Stomach (tissue), 8 donors: ENCODE measurements at regions not wholly inside any gene's neighbourhood (a gene's known extent, or its start where the extent isn't known, plus 50 kb on each side); places are given as distances from the start of the nearest gene placed in this dataset.

Experiments
- DNase-seq, 2 donors: peaks; one replicate each; pipeline versions ENCODE4 v3.0.0 to v3.0.0-alpha.2; 2013 to 2019
- H3K27ac ChIP-seq, 5 donors: fragments of 200-600 bp in 4 of 5; sonication (generic) in 4 of 5; one replicate each; pipeline ENCODE4 v1.5.1; 2013 to 2019; ENCODE audit warnings: mild to moderate bottlenecking in 1 of 5, moderate library complexity in 1 of 5
- H3K27me3 ChIP-seq, 3 donors: fragments of 200-600 bp; sonication (generic); one replicate each; pipeline ENCODE4 v1.5.1; 2017 to 2019; ENCODE audit warnings: mixed run types in 1 of 3
- H3K36me3 ChIP-seq, 4 donors: fragments of 200-600 bp; sonication (generic); 1 replicate in 3 of 4; 2 replicates in 1 of 4; pipeline ENCODE4 v1.5.1; 2016 to 2019
- H3K4me1 ChIP-seq, 4 donors: fragments of 200-600 bp; sonication (generic); one replicate each; pipeline ENCODE4 v1.5.1; 2016 to 2019
- H3K4me3 ChIP-seq, 4 donors: fragments of 200-600 bp; sonication (generic) in 3 of 4; one replicate each; pipeline ENCODE4 v1.5.1; 2016 to 2019; ENCODE audit warnings: mild to moderate bottlenecking in 1 of 4
- H3K9me3 ChIP-seq, 4 donors: fragments of 200-600 bp; sonication (generic); one replicate each; pipeline ENCODE4 v1.5.1; 2016 to 2019
- EP300 ChIP-seq: sonication (generic); formaldehyde crosslinking; IDR thresholded peaks from one replicate; pipeline ENCODE4 v1.6.1; 2017; ENCODE audit warnings: antibody characterized with exemption
- POLR2A ChIP-seq, 4 donors: fragments of 450-650 bp; IDR thresholded peaks; one replicate each; pipeline ENCODE4 v1.6.1; 2016; ENCODE audit warnings: antibody characterized with exemption in 4 of 4, control low read depth in 2 of 4, mild to moderate bottlenecking in 1 of 4, moderate library complexity in 1 of 4
- POLR2AphosphoS5 ChIP-seq, 3 donors: sonication (generic); formaldehyde crosslinking; IDR thresholded peaks; one replicate each; pipeline ENCODE4 v1.6.1; 2016; ENCODE audit warnings: antibody characterized with exemption in 3 of 3
- WGBS, 5 donors: extraction: QIAGEN DNeasy Blood & Tissue Kit in 3 of 5; methylation state at CpG; one replicate each; pipeline versions ENCODE4 v1.1.5 to v1.1.7; 2013 to 2018; 5-methylcytosine and 5-hydroxymethylcytosine counted together
- intact Hi-C: fragments of 100-400 bp; cut with DNase I; formaldehyde crosslinking; loops from one replicate; pipeline ENCODE4 v1.15.1; 2023; ENCODE audit warnings: low total_unique reads
- TF ChIP-seq, protein P1 (sequence below), 7 experiments: fragments of 450-650 bp in 4 of 7; fragments of 200-600 bp in 3 of 7; sonication (generic) in 3 of 7; IDR thresholded peaks; one replicate each; pipeline ENCODE4 v1.5.1; 2016 to 2019; ENCODE audit warnings: antibody characterized with exemption in 7 of 7, control low read depth in 2 of 7, mild to moderate bottlenecking in 1 of 7
- donor health status: healthy with polysubstance abuse.
- donor health status: Bipolar disorder and iron deficiency.
- donor health status: healthy.

GRCh38 chr2:142307086-142307485, 176.3 kb upstream of the LRP1B start:
- no peak overlapping the region for H3K27ac ChIP-seq
- DNase-seq: no peak
- H3K27me3 ChIP-seq: no peaks in the 10 kb centered on the region
- no peaks in the 10 kb centered on the region for H3K4me1 ChIP-seq
- intact Hi-C loops: no loop called here
- H3K36me3 ChIP-seq: no peaks in the 10 kb centered on the region
- H3K9me3 ChIP-seq: peaks cover 0 to 25% (median 13%) of the 10 kb centered on the region in 4 donors
- WGBS, 5 donors: 91 to 97% (median 93%) methylated on average over 1 of the region's 1 CpG
- TF ChIP-seq, protein P1, sequence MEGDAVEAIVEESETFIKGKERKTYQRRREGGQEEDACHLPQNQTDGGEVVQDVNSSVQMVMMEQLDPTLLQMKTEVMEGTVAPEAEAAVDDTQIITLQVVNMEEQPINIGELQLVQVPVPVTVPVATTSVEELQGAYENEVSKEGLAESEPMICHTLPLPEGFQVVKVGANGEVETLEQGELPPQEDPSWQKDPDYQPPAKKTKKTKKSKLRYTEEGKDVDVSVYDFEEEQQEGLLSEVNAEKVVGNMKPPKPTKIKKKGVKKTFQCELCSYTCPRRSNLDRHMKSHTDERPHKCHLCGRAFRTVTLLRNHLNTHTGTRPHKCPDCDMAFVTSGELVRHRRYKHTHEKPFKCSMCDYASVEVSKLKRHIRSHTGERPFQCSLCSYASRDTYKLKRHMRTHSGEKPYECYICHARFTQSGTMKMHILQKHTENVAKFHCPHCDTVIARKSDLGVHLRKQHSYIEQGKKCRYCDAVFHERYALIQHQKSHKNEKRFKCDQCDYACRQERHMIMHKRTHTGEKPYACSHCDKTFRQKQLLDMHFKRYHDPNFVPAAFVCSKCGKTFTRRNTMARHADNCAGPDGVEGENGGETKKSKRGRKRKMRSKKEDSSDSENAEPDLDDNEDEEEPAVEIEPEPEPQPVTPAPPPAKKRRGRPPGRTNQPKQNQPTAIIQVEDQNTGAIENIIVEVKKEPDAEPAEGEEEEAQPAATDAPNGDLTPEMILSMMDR (IDR thresholded peaks at IDR 0.05): no peak
- no peak for TF ChIP-seq POLR2AphosphoS5 (IDR thresholded peaks at IDR 0.05)
- no peak overlapping the region for H3K4me3 ChIP-seq

DNA sequence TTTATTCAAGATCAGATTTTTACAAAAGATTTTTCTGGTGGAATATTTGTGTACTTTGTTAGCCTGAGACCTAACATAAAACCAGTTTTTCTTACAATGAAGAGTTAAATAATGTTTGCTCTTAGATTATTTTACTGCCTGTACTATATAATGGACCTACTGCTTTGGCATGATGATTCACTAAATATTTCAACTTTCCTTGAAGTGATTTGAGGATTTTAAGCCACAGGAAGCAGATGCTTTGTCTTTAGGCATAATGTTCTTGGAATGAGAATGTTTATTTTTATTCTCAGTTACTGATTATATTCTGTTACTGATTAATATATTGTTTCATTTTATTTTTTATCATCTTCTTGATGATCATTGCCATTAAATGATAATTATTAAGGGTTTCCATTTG, 175.3 kb upstream of the LRP1B start:
- no peak for DNase-seq
- Histone ChIP-seq H3K27ac (no peak overlapping the region), H3K36me3 (no peaks in the 10 kb centered on the region), H3K4me3 (no peak overlapping the region), H3K27me3 (no peaks in the 10 kb centered on the region), H3K9me3 (peaks cover 0 to 19% (median 11%) of the 10 kb centered on the region in 4 donors), H3K4me1 (no peaks in the 10 kb centered on the region)
- intact Hi-C loops: no loop called here
- TF ChIP-seq POLR2A (IDR thresholded peaks at IDR 0.05) (no peak), EP300 (no peak), POLR2AphosphoS5 (IDR thresholded peaks at IDR 0.05) (no peak)
- TF ChIP-seq, protein P1 (IDR thresholded peaks at IDR 0.05): no peak

DNA sequence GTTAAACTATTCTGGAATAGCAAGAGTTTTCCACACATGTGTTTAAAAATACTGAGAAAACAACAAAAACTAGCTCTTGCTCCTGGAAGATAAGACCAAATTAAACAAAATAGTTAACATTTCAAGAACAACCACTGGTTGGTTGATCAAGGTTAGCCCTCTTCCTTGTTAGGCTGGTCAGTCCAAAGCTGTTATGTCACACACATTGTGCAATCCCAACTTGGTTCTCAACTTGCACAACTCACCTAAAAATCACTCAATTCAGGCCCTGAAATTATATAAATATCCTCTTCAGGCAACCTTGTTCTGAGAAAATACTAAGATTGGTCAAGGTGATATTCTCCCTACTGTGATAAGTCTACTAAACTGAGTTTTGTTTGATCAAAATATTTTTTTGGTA, 169.7 kb upstream of the LRP1B start:
- no peak for DNase-seq

DNA sequence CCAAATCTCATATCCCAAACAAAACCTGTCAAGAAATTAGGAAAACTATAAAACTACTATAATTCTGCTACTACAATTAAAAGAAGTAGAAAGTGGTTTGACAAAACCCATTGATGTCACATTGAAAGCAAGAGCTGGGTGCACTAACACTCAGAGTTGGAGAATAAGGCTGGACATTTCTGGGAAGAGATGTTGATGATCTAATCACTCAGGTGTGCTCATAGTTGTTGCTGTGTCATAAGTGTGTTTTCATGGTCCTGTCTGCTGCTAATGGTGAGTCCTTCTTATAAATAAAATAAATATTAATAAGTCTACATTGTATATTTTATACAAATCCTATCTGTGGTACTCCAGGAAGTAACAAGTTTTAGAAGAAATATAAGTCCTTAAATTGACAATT, 168.2 kb upstream of the LRP1B start:
- Histone ChIP-seq H3K36me3 (no peaks in the 10 kb centered on the region), H3K4me3 (no peak overlapping the region), H3K4me1 (no peaks in the 10 kb centered on the region), H3K27ac (no peak overlapping the region), H3K9me3 (no peaks in the 10 kb centered on the region), H3K27me3 (no peaks in the 10 kb centered on the region)
- TF ChIP-seq EP300: no peak
- TF ChIP-seq POLR2A (IDR thresholded peaks at IDR 0.05): no peak
- TF ChIP-seq, protein P1 (IDR thresholded peaks at IDR 0.05): no peak
- TF ChIP-seq POLR2AphosphoS5 (IDR thresholded peaks at IDR 0.05): no peak
- DNase-seq: no peak
- intact Hi-C loops: no loop called here

More for the DNA sequence above, 169.7 kb upstream of the LRP1B start:
- Histone ChIP-seq H3K36me3 (no peaks in the 10 kb centered on the region), H3K27ac (no peak overlapping the region), H3K9me3 (no peaks in the 10 kb centered on the region), H3K27me3 (no peaks in the 10 kb centered on the region), H3K4me3 (no peak overlapping the region), H3K4me1 (no peaks in the 10 kb centered on the region)
- intact Hi-C loops: no loop called here
- TF ChIP-seq, protein P1 (IDR thresholded peaks at IDR 0.05): no peak
- TF ChIP-seq POLR2A (IDR thresholded peaks at IDR 0.05) (no peak), POLR2AphosphoS5 (IDR thresholded peaks at IDR 0.05) (no peak), EP300 (no peak)

DNA sequence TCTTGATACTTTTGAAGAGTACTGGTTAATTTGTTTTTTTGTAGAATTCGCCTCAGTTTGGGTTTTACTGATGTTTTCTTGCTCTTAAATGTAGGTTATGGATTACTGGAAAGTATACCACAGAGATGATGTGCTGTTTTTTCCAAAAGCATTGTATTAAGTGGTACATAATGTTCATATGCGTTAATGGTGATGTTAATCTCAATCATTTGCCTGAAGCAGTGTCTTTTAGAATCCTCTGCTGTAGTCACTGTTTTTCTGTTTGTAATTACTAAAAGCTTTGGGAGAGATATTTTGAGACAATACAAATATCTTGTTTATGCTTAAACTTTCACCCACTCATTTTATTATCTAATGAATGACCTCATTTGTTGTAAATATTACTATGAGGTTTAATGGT, 163.4 kb upstream of the LRP1B start:
- Histone ChIP-seq H3K27ac (no peak overlapping the region), H3K36me3 (no peaks in the 10 kb centered on the region), H3K4me1 (no peaks in the 10 kb centered on the region), H3K27me3 (no peaks in the 10 kb centered on the region), H3K4me3 (no peak overlapping the region), H3K9me3 (no peaks in the 10 kb centered on the region)
- no peak for TF ChIP-seq POLR2AphosphoS5 (IDR thresholded peaks at IDR 0.05)
- TF ChIP-seq POLR2A (IDR thresholded peaks at IDR 0.05): no peak
- WGBS, 5 donors: 62 to 73% (median 70%) methylated on average over 2 of the region's 2 CpGs
- intact Hi-C loops: no loop called here
- DNase-seq: no peak
